BLaER1 treated with 17β-estradiol and CSF1 and Interleukin-3, amounts not matched to agents 10 nM and 100 nM (cell line): ENCODE measurements at regions not wholly inside any gene's neighbourhood (a gene's known extent, or its start where the extent isn't known, plus 50 kb on each side); places are given as distances from the start of the nearest gene placed in this dataset.

Source experiments
- H3K27ac ChIP-seq, 11 experiments: shearing (Covaris generic); formaldehyde crosslinking; 2 replicates each; pipeline ENCODE4 v1.8.1; 2022
- H3K27me3 ChIP-seq, 11 experiments: shearing (Covaris generic); formaldehyde crosslinking; 2 replicates each; pipeline ENCODE4 v1.8.1; 2022
- H3K36me3 ChIP-seq, 11 experiments: shearing (Covaris generic); formaldehyde crosslinking; 2 replicates each; pipeline ENCODE4 v1.8.1; 2022
- H3K4me1 ChIP-seq, 10 experiments: shearing (Covaris generic); formaldehyde crosslinking; 2 replicates each; pipeline ENCODE4 v1.8.1; 2022
- H3K4me2 ChIP-seq, 11 experiments: shearing (Covaris generic); formaldehyde crosslinking; 2 replicates each; pipeline ENCODE4 v1.8.1; 2022
- H3K4me3 ChIP-seq, 10 experiments: shearing (Covaris generic); formaldehyde crosslinking; 2 replicates each; pipeline ENCODE4 v1.8.1; 2022
- H3K9ac ChIP-seq, 11 experiments: shearing (Covaris generic); formaldehyde crosslinking; 2 replicates each; pipeline ENCODE4 v1.8.1; 2022
- H3K9me3 ChIP-seq, 11 experiments: shearing (Covaris generic); formaldehyde crosslinking; replicated peaks in 1 of 11; 2 replicates each; pipeline ENCODE4 v1.8.1; 2022
- H4K20me1 ChIP-seq, 11 experiments: shearing (Covaris generic); formaldehyde crosslinking; 2 replicates each; pipeline ENCODE4 v1.8.1; 2022
- Cebpa-rat ChIP-seq, 11 experiments: shearing (Covaris generic); IDR thresholded peaks; 2 replicates each; pipeline ENCODE4 v1.8.1; 2022

- Histone ChIP-seq H3K36me3 (no peaks in the 10 kb centered on the region), H3K27ac (no peak overlapping the region), H3K4me3 (no peak overlapping the region), H3K9me3 (peaks cover 0 to 24% (median 0%) of the 10 kb centered on the region in 11 experiments; a peak in 6 of 22 replicates), H3K4me2 (no peak overlapping the region), H3K27me3 (peaks cover 41 to 95% (median 86%) of the 10 kb centered on the region in 11 experiments), H4K20me1 (no peaks in the 10 kb centered on the region; a peak in 1 of 22 replicates), H3K9ac (no peak overlapping the region), H3K4me1 (peaks cover 0 to 10% (median 0%) of the 10 kb centered on the region in 10 experiments; a peak in 2 of 20 replicates)
- TF ChIP-seq Cebpa-rat (IDR thresholded peaks at IDR 0.05): no peak
These were observed 102.6 kb downstream of the LHFPL1 start for GRCh38 chrX:112577146-112577545.

- no peak for TF ChIP-seq Cebpa-rat (IDR thresholded peaks at IDR 0.05)
- peaks cover 61 to 98% (median 90%) of the 10 kb centered on the region in 11 experiments for H3K27me3 ChIP-seq
- H3K4me3 ChIP-seq: no peak overlapping the region
- H3K36me3 ChIP-seq: no peaks in the 10 kb centered on the region
- H3K9me3 ChIP-seq: peaks cover 0 to 8% (median 0%) of the 10 kb centered on the region in 11 experiments; a peak in 1 of 22 replicates
- no peak overlapping the region for H3K9ac ChIP-seq
- no peak overlapping the region for H3K27ac ChIP-seq
- H3K4me2 ChIP-seq: no peak overlapping the region
- H4K20me1 ChIP-seq: no peaks in the 10 kb centered on the region
- no peaks in the 10 kb centered on the region for H3K4me1 ChIP-seq
These were observed 108.3 kb downstream of the LHFPL1 start for GRCh38 chrX:112571388-112571787.

DNA sequence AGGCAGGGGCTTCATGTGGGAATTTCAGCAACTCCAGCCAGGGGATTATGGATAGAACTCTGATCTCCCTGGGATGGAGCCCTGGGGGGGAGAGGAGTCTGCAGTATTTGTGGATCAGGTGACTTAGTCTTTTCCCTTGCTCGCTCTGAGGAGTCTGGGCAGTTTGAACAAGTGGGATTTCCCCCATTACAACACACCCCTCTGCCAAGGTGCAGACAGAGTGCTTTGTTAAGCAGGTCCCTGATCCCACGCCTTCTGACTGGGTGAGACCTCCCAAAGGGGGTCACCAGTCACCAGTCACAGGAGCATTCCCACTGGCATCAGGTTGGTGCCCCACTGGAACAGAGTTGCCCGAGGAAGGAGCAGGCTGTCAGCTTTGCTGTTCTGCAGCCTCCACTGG is 123.9 kb downstream of the LHFPL1 start:
- H3K27ac ChIP-seq: no peak overlapping the region
- H4K20me1 ChIP-seq: no peaks in the 10 kb centered on the region; a peak in 2 of 22 replicates
- no peak for TF ChIP-seq Cebpa-rat (IDR thresholded peaks at IDR 0.05)
- peaks cover 0 to 17% (median 4%) of the 10 kb centered on the region in 11 experiments; a peak in 6 of 22 replicates for H3K9me3 ChIP-seq
- no peak overlapping the region for H3K4me2 ChIP-seq
- H3K36me3 ChIP-seq: no peaks in the 10 kb centered on the region
- no peak overlapping the region for H3K4me3 ChIP-seq
- peaks cover 38 to 99% (median 91%) of the 10 kb centered on the region in 11 experiments; a peak in 21 of 22 replicates for H3K27me3 ChIP-seq
- H3K9ac ChIP-seq: no peak overlapping the region
- H3K4me1 ChIP-seq: no peaks in the 10 kb centered on the region

DNA sequence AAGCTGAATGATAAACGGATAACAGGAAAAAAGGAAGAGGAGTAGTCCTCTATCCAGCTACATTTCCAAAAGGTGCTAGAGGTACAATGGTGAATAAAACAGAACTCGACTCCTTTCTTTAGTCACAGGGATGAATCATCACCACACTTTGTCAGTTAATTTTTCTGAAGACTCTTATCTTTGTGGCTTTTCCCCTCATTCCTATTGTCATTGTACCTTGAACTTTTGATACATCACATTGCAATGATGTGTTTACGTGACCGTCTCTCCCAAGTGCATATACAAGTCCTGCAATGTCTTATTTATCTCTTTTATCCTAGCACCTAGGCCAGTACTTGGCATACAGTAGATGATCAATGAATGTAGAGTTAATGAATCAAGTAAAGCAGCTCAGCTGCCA is 134.7 kb downstream of the LHFPL1 start:
- no peak overlapping the region for H3K4me2 ChIP-seq
- no peak for TF ChIP-seq Cebpa-rat (IDR thresholded peaks at IDR 0.05)

DNA sequence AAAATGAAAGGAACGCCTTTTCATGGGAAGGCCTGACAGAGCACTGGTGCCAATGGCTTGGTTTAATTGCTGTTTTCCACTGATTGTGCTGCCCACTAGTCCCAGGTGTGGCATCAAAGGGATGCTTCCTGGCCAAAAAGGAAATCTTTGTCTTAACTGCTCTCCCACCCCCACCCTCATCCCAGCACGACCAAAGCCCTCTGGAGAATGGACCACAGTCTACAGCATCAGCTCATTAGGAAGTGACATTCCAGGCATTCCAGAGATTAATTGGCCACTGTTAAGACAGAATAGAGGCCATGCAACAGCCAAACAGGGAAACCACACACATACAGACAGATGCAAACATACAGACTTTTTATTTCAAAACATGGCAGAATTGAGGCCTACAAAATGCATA is 143.2 kb downstream of the LHFPL1 start:
- no peak overlapping the region for H3K4me2 ChIP-seq
- H3K4me3 ChIP-seq: no peak overlapping the region
- no peak for TF ChIP-seq Cebpa-rat (IDR thresholded peaks at IDR 0.05)
- no peaks in the 10 kb centered on the region for H3K4me1 ChIP-seq
- H3K9ac ChIP-seq: no peak overlapping the region
- H3K27me3 ChIP-seq: peaks cover 40 to 71% (median 66%) of the 10 kb centered on the region in 11 experiments; a peak in 21 of 22 replicates
- H3K27ac ChIP-seq: no peak overlapping the region
- H3K36me3 ChIP-seq: no peaks in the 10 kb centered on the region
- H3K9me3 ChIP-seq: peaks cover 0 to 12% (median 3%) of the 10 kb centered on the region in 11 experiments; a peak in 4 of 22 replicates
- no peaks in the 10 kb centered on the region for H4K20me1 ChIP-seq

More for the DNA sequence above, 134.7 kb downstream of the LHFPL1 start:
- Histone ChIP-seq H3K27ac (no peak overlapping the region), H4K20me1 (no peaks in the 10 kb centered on the region), H3K27me3 (peaks cover 18 to 80% (median 71%) of the 10 kb centered on the region in 11 experiments; a peak in 21 of 22 replicates), H3K9ac (no peak overlapping the region), H3K4me1 (no peaks in the 10 kb centered on the region), H3K4me3 (no peak overlapping the region), H3K9me3 (no peaks in the 10 kb centered on the region), H3K36me3 (no peaks in the 10 kb centered on the region)

- H3K9ac ChIP-seq: no peak overlapping the region
- no peak overlapping the region for H3K4me3 ChIP-seq
- H3K36me3 ChIP-seq: no peaks in the 10 kb centered on the region
- H3K27ac ChIP-seq: no peak overlapping the region
- H4K20me1 ChIP-seq: no peaks in the 10 kb centered on the region; a peak in 1 of 22 replicates
- no peak for TF ChIP-seq Cebpa-rat (IDR thresholded peaks at IDR 0.05)
- H3K4me1 ChIP-seq: no peaks in the 10 kb centered on the region
- peaks cover 0 to 18% (median 6%) of the 10 kb centered on the region in 11 experiments; a peak in 9 of 22 replicates for H3K9me3 ChIP-seq
- no peak overlapping the region for H3K4me2 ChIP-seq
- peaks cover 29 to 98% (median 89%) of the 10 kb centered on the region in 11 experiments for H3K27me3 ChIP-seq
These were observed 151.8 kb downstream of the LHFPL1 start for GRCh38 chrX:112527903-112528302.

GRCh38 chrX:112521676-112522075 is 158.1 kb downstream of the LHFPL1 start:
- Histone ChIP-seq H4K20me1 (no peaks in the 10 kb centered on the region; a peak in 1 of 22 replicates), H3K9ac (no peak overlapping the region), H3K36me3 (no peaks in the 10 kb centered on the region), H3K4me1 (peaks cover 0 to 7% (median 0%) of the 10 kb centered on the region in 10 experiments; a peak in 1 of 20 replicates), H3K27me3 (peaks cover 51 to 98% (median 85%) of the 10 kb centered on the region in 11 experiments), H3K27ac (no peak overlapping the region), H3K4me2 (0 out of 22 replicates have a peak overlapping the region, but pooled peaks of 1 of the 11 experiments have one; percentile 15), H3K4me3 (no peak overlapping the region), H3K9me3 (peaks cover 0 to 18% (median 6%) of the 10 kb centered on the region in 11 experiments; a peak in 9 of 22 replicates)
- no peak for TF ChIP-seq Cebpa-rat (IDR thresholded peaks at IDR 0.05)

DNA sequence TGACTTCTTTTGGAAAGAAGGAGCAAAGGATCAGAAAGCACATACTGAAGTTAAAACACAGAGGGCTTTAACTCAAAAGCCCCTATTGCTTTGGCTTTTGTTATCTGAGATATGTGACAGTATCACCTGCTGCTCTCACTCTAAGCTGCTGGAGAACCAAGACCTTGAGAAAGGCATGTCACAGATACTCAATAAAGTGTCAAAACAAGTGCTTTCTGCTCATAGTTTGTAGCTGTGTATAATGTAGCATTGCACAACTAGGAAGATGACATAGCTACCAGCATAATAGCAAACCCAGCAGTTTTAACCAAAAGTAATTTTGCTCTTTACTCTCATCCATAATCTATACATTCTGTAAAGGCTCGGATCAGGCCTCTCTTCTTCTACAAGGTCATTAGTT is 159.6 kb downstream of the LHFPL1 start:
- Histone ChIP-seq H3K4me3 (no peak overlapping the region), H3K27me3 (peaks cover 40 to 97% (median 86%) of the 10 kb centered on the region in 11 experiments), H4K20me1 (no peaks in the 10 kb centered on the region), H3K36me3 (no peaks in the 10 kb centered on the region), H3K4me1 (peaks cover 0 to 7% (median 0%) of the 10 kb centered on the region in 10 experiments; a peak in 1 of 20 replicates), H3K9ac (no peak overlapping the region), H3K9me3 (peaks cover 5 to 14% (median 11%) of the 10 kb centered on the region in 11 experiments), H3K27ac (no peak overlapping the region), H3K4me2 (no peak overlapping the region)
- no peak for TF ChIP-seq Cebpa-rat (IDR thresholded peaks at IDR 0.05)

- no peak overlapping the region for H3K4me2 ChIP-seq
- no peaks in the 10 kb centered on the region for H4K20me1 ChIP-seq
- no peak for TF ChIP-seq Cebpa-rat (IDR thresholded peaks at IDR 0.05)
- H3K36me3 ChIP-seq: no peaks in the 10 kb centered on the region
- H3K27me3 ChIP-seq: peaks cover 27 to 80% (median 67%) of the 10 kb centered on the region in 11 experiments; a peak in 21 of 22 replicates
- H3K4me3 ChIP-seq: no peak overlapping the region
- peaks cover 19 to 34% (median 25%) of the 10 kb centered on the region in 11 experiments for H3K9me3 ChIP-seq
- H3K9ac ChIP-seq: no peak overlapping the region
- no peak overlapping the region for H3K27ac ChIP-seq
- H3K4me1 ChIP-seq: no peaks in the 10 kb centered on the region
These were observed 166.6 kb downstream of the LHFPL1 start for GRCh38 chrX:112513154-112513553.

GRCh38 chrX:112512509-112512908 is 167.2 kb downstream of the LHFPL1 start:
- Histone ChIP-seq H3K4me2 (no peak overlapping the region), H3K27ac (no peak overlapping the region), H3K36me3 (no peaks in the 10 kb centered on the region), H3K4me3 (no peak overlapping the region), H3K9ac (no peak overlapping the region), H3K4me1 (no peaks in the 10 kb centered on the region), H4K20me1 (no peaks in the 10 kb centered on the region), H3K27me3 (peaks cover 22 to 77% (median 64%) of the 10 kb centered on the region in 11 experiments; a peak in 21 of 22 replicates), H3K9me3 (peaks cover 19 to 37% (median 25%) of the 10 kb centered on the region in 11 experiments)
- no peak for TF ChIP-seq Cebpa-rat (IDR thresholded peaks at IDR 0.05)
